BJ (cell line): ENCODE measurements at regions not wholly inside any gene's neighbourhood (a gene's known extent, or its start where the extent isn't known, plus 50 kb on each side); places are given as distances from the start of the nearest gene placed in this dataset.

ENCODE experiments used
- CTCF ChIA-PET: fragments of 350-600 bp; formaldehyde crosslinking; extraction: SDS; loops from one replicate; lab custom pipeline; 2021; ENCODE audit warnings: antibody characterized with exemption, inconsistent platforms; lab: Yijun Ruan, JAX
- POLR2A ChIA-PET: fragments of 300-600 bp; sonication (Branson Sonifier 250); formaldehyde crosslinking; extraction: SDS; loops from one replicate; lab custom pipeline; 2021; ENCODE audit warnings: antibody characterized with exemption; lab: Charles Lee
- DNase-seq: peaks from one replicate; pipeline ENCODE4 v3.0.0-alpha.2; 2011; ENCODE audit warnings: low read depth
- H3K27me3 ChIP-seq: 2 replicates; pipeline ENCODE4 v1.6.0; 2011; ENCODE audit warnings: low read length; ENCODE audit not compliant: control insufficient read depth, insufficient read depth
- H3K36me3 ChIP-seq: 2 replicates; pipeline ENCODE4 v1.5.1; 2011; ENCODE audit warnings: low read length; ENCODE audit not compliant: control insufficient read depth, insufficient read depth
- H3K4me3 ChIP-seq: 2 replicates; pipeline ENCODE4 v1.5.1; 2011; ENCODE audit warnings: low read depth, mild to moderate bottlenecking, control low read depth, low read length
- TF ChIP-seq, protein P1 (sequence below): IDR thresholded peaks from 2 replicates; pipeline ENCODE4 v1.5.1; 2011; ENCODE audit warnings: low read depth, mild to moderate bottlenecking, control low read depth, inconsistent platforms, low read length, moderate library complexity; ENCODE audit not compliant: insufficient read depth

DNA sequence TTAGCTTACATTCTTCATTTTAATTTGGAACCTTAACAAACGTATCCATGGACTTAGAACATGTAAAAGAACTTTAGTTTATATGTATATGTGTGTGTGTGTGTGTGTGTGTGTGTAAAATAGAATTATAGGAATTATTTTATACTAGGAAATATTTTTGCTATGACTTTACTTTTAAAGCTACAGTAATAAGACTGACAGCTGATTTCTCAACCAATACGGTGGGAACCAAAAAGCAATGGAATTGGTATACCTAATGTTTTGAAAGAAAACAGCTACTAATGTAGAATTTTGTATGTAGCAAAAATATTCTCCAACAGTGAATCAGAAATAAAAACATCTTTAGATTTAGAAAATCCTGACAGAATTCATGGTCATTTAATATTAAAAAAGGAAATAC is 146.5 kb upstream of the ARL4C start:
- POLR2A ChIA-PET, result interaction anchor here (0.7 kb wide), 1 partner anchor 31 kb away, joined by 4 read pairs; no protein-coding TSS in a partner anchor

DNA sequence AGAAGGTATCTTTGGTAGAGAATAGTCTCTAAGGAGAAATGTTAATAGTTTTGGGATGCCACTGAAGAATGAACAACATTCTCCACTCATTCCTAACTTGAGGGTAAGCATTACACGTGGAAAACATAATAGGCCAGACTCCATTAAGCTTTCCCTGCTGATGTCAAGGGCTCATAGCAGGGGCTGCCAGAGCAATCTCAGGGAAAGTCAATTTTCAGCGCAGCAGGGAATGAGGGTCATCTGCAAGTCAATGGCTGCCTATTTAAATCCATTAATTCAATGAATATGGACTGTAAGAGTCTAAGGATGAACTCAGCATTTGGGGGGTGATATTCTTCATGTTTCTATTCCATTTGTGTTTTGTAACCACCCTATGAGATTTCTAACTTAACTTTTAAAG is 144.2 kb upstream of the ARL4C start:
- ChIA-PET CTCF (no interaction called here), POLR2A (no interaction called here)
- H3K4me3 ChIP-seq, result no peak overlapping the region
- no peak for DNase-seq
- no peaks in the 10 kb centered on the region for H3K27me3 ChIP-seq
- TF ChIP-seq, protein P1, sequence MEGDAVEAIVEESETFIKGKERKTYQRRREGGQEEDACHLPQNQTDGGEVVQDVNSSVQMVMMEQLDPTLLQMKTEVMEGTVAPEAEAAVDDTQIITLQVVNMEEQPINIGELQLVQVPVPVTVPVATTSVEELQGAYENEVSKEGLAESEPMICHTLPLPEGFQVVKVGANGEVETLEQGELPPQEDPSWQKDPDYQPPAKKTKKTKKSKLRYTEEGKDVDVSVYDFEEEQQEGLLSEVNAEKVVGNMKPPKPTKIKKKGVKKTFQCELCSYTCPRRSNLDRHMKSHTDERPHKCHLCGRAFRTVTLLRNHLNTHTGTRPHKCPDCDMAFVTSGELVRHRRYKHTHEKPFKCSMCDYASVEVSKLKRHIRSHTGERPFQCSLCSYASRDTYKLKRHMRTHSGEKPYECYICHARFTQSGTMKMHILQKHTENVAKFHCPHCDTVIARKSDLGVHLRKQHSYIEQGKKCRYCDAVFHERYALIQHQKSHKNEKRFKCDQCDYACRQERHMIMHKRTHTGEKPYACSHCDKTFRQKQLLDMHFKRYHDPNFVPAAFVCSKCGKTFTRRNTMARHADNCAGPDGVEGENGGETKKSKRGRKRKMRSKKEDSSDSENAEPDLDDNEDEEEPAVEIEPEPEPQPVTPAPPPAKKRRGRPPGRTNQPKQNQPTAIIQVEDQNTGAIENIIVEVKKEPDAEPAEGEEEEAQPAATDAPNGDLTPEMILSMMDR, result no peak
- no peaks in the 10 kb centered on the region for H3K36me3 ChIP-seq

More for the DNA sequence above, 146.5 kb upstream of the ARL4C start:
- no peak for DNase-seq
- H3K36me3 ChIP-seq, result no peaks in the 10 kb centered on the region
- TF ChIP-seq, protein P1, result no peak
- H3K27me3 ChIP-seq, result no peaks in the 10 kb centered on the region
- H3K4me3 ChIP-seq, result no peak overlapping the region
- CTCF ChIA-PET, result no interaction called here

DNA sequence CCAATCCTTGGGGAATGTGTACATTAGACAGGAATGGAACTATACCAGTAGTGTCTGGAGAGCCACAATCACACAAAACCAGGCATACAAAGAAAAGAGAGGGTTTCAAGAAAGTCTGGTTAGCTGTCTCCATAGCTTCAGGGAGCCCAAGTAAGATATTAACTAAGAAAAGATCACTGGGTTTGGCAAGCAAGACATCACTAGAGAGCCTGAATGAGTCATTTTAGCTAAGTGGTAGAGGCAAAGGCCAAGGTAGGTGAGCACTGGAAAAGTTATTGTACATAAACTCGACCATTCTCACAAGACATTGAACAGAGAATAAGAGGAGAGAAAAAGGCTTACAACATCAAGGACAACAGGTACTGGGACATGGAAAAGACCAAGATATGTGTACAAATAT is 143.8 kb upstream of the ARL4C start:
- CTCF ChIA-PET, result no interaction called here
- DNase-seq, result no peak
- POLR2A ChIA-PET, result no interaction called here

DNA sequence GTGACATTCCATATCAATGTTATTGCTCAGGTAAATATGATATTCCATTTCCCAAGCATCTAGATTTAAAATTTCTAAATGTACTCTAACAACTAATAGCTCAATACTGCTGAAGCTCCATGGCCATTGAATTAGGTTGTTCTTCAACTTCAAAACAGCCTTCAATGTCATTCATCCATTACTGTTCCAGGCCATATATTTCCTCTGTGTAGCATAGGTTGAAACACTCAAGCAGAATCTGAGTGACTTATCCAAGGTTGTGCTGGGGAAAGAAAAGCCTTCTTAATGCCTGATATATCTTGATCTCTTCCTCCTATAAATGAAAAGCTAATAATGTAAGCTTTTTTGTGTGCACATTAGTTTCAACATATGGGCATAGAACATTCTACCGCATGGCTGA is 142.1 kb upstream of the ARL4C start:
- POLR2A ChIA-PET, result no interaction called here
- no peak for DNase-seq
- H3K36me3 ChIP-seq, result no peaks in the 10 kb centered on the region
- H3K27me3 ChIP-seq, result no peaks in the 10 kb centered on the region
- no peak overlapping the region for H3K4me3 ChIP-seq
- TF ChIP-seq, protein P1, result no peak
- CTCF ChIA-PET, result no interaction called here

More for the DNA sequence above, 143.8 kb upstream of the ARL4C start:
- H3K27me3 ChIP-seq, result no peaks in the 10 kb centered on the region
- TF ChIP-seq, protein P1, result no peak
- H3K36me3 ChIP-seq, result no peaks in the 10 kb centered on the region
- no peak overlapping the region for H3K4me3 ChIP-seq

- ChIA-PET POLR2A (no interaction called here), CTCF (interaction anchor here (1.4 kb wide), 1 partner anchor 44 kb away, joined by 3 read pairs; no protein-coding TSS in a partner anchor)
- DNase-seq, result no peak
- no peak overlapping the region for H3K4me3 ChIP-seq
- H3K27me3 ChIP-seq, result no peaks in the 10 kb centered on the region
- no peaks in the 10 kb centered on the region for H3K36me3 ChIP-seq
- TF ChIP-seq, protein P1, result peak; percentile 37
Observed at GRCh38 chr2:234635284-234635683, 138.4 kb upstream of the ARL4C start.
